ENCODE measurements at regions not wholly inside any gene's neighbourhood (a gene's known extent, or its start where the extent isn't known, plus 50 kb on each side); places are given as distances from the start of the nearest gene placed in this dataset.

GRCh38 chr4:18641334-18641733 is 619.8 kb upstream of the LCORL start:
- Histone ChIP-seq H3K36me3 (no peaks in the 10 kb centered on the region), H3K4me3 (no peak overlapping the region), H3K27ac (no peak overlapping the region), H3K4me1 (no peaks in the 10 kb centered on the region), H3K9me3 (no peaks in the 10 kb centered on the region), H3K27me3 (replicated peaks in 1 of 7) (no peaks in the 10 kb centered on the region)
- DNase-seq: no peak
- intact Hi-C loops (cut with DNase I; ENCODE audit: low total_unique reads): no loop called here
- TF ChIP-seq CTCF (IDR thresholded peaks at IDR 0.05 in 8 of 11, conservative IDR thresholded peaks at IDR 0.05 in 3 of 11) (no peak), POLR2AphosphoS5 (IDR thresholded peaks at IDR 0.05) (no peak), POLR2A (IDR thresholded peaks at IDR 0.05) (no peak)

- WGBS, 5 donors: 54 to 62% (median 57%) methylated on average over 4 of the region's 4 CpGs
- DNase-seq: no peak
- H3K9me3 ChIP-seq: no peaks in the 10 kb centered on the region
- H3K27me3 ChIP-seq (replicated peaks in 1 of 7): no peaks in the 10 kb centered on the region
- intact Hi-C loops (cut with DNase I; ENCODE audit: low total_unique reads): no loop called here
- no peaks in the 10 kb centered on the region for H3K36me3 ChIP-seq
- H3K4me3 ChIP-seq: no peak overlapping the region
- no peaks in the 10 kb centered on the region for H3K4me1 ChIP-seq
- TF ChIP-seq CTCF (IDR thresholded peaks at IDR 0.05 in 8 of 11, conservative IDR thresholded peaks at IDR 0.05 in 3 of 11) (no peak), POLR2A (IDR thresholded peaks at IDR 0.05) (no peak)
- H3K27ac ChIP-seq: no peak overlapping the region
Observed at GRCh38 chr4:18638031-18638430, 616.5 kb upstream of the LCORL start.

GRCh38 chr4:18636001-18636585 is 614.5 kb upstream of the LCORL start:
- TF ChIP-seq POLR2A (IDR thresholded peaks at IDR 0.05) (no peak), CTCF (IDR thresholded peaks at IDR 0.05 in 8 of 11, conservative IDR thresholded peaks at IDR 0.05 in 3 of 11) (no peak), POLR2AphosphoS5 (IDR thresholded peaks at IDR 0.05) (no peak)
- H3K9me3 ChIP-seq: peaks cover 0 to 2% (median 0%) of the 10 kb centered on the region in 8 donors
- WGBS, 5 donors: 65 to 78% (median 73%) methylated on average over 10 of the region's 10 CpGs
- no peak for DNase-seq
- intact Hi-C loops (cut with DNase I; ENCODE audit: low total_unique reads): no loop called here
- no peak overlapping the region for H3K4me3 ChIP-seq
- H3K27me3 ChIP-seq (replicated peaks in 1 of 7): peaks cover 0 to 3% (median 0%) of the 10 kb centered on the region in 7 donors
- H3K4me1 ChIP-seq: no peaks in the 10 kb centered on the region
- H3K27ac ChIP-seq: no peak overlapping the region
- no peaks in the 10 kb centered on the region for H3K36me3 ChIP-seq

GRCh38 chr4:18635531-18635930 is 614.0 kb upstream of the LCORL start:
- intact Hi-C loops (cut with DNase I; ENCODE audit: low total_unique reads): no loop called here
- no peak overlapping the region for H3K27ac ChIP-seq
- H3K27me3 ChIP-seq (replicated peaks in 1 of 7): peaks cover 0 to 3% (median 0%) of the 10 kb centered on the region in 7 donors
- no peak for DNase-seq
- no peak for TF ChIP-seq POLR2AphosphoS5 (IDR thresholded peaks at IDR 0.05)
- TF ChIP-seq POLR2A (IDR thresholded peaks at IDR 0.05): no peak
- TF ChIP-seq CTCF (IDR thresholded peaks at IDR 0.05 in 8 of 11, conservative IDR thresholded peaks at IDR 0.05 in 3 of 11): no peak
- WGBS, 5 donors: 60 to 76% (median 63%) methylated on average over 3 of the region's 3 CpGs
- no peaks in the 10 kb centered on the region for H3K36me3 ChIP-seq
- H3K9me3 ChIP-seq: peaks cover 0 to 7% (median 4%) of the 10 kb centered on the region in 8 donors
- H3K4me3 ChIP-seq: no peak overlapping the region
- no peaks in the 10 kb centered on the region for H3K4me1 ChIP-seq
